Osteoblast (primary cell): ENCODE measurements at regions not wholly inside any gene's neighbourhood (a gene's known extent, or its start where the extent isn't known, plus 50 kb on each side); places are given as distances from the start of the nearest gene placed in this dataset.

Experiments used
- DNase-seq: peaks from one replicate; pipeline ENCODE4 v3.0.0; 2011; ENCODE audit warnings: low spot score, mixed read lengths; ENCODE audit not compliant: insufficient read length; ENCODE audit errors: missing footprints
- H2AFZ ChIP-seq: 2 replicates; pipeline ENCODE4 v1.6.0; 2011; ENCODE audit warnings: mild to moderate bottlenecking, low read length
- H3K27ac ChIP-seq: 2 replicates; pipeline ENCODE4 v1.5.1; 2011; ENCODE audit warnings: mild to moderate bottlenecking, low read depth, low read length, moderate library complexity
- H3K27me3 ChIP-seq: 2 replicates; pipeline ENCODE4 v1.6.0; 2012; ENCODE audit warnings: mild to moderate bottlenecking, control low read depth, inconsistent platforms, low read length, moderate library complexity; ENCODE audit not compliant: insufficient read depth
- H3K36me3 ChIP-seq: 2 replicates; pipeline ENCODE4 v1.5.1; 2011; ENCODE audit warnings: mild to moderate bottlenecking, low read length, control low read depth, moderate library complexity; ENCODE audit not compliant: insufficient read depth
- H3K4me1 ChIP-seq: 2 replicates; pipeline ENCODE4 v1.5.1; 2011; ENCODE audit warnings: mild to moderate bottlenecking, low read length, control low read depth, moderate library complexity; ENCODE audit not compliant: insufficient read depth
- H3K4me2 ChIP-seq: 2 replicates; pipeline ENCODE4 v1.6.0; 2011; ENCODE audit warnings: mild to moderate bottlenecking, low read length; ENCODE audit not compliant: insufficient read depth
- H3K4me3 ChIP-seq: fragments of 200-600 bp; sonication (generic); 3 replicates; pipeline ENCODE4 v1.5.1; 2012; ENCODE audit warnings: mild to moderate bottlenecking, low read length, inconsistent platforms; ENCODE audit not compliant: insufficient read depth
- H3K79me2 ChIP-seq: 2 replicates; pipeline ENCODE4 v1.6.0; 2012; ENCODE audit warnings: mild to moderate bottlenecking, low read length, control low read depth, inconsistent platforms; ENCODE audit not compliant: insufficient read depth
- H3K9me3 ChIP-seq: 2 replicates; pipeline ENCODE4 v1.5.1; 2011; ENCODE audit warnings: low read depth, low read length, control low read depth
- H4K20me1 ChIP-seq: 2 replicates; pipeline ENCODE4 v1.6.0; 2012; ENCODE audit warnings: mild to moderate bottlenecking, low read length, control low read depth; ENCODE audit not compliant: insufficient read depth
- TF ChIP-seq, protein P1 (sequence below): IDR thresholded peaks from 2 replicates; pipeline ENCODE4 v1.5.1; 2011; ENCODE audit warnings: mild to moderate bottlenecking, low read depth, low read length, moderate library complexity; ENCODE audit errors: extremely low read depth

DNA sequence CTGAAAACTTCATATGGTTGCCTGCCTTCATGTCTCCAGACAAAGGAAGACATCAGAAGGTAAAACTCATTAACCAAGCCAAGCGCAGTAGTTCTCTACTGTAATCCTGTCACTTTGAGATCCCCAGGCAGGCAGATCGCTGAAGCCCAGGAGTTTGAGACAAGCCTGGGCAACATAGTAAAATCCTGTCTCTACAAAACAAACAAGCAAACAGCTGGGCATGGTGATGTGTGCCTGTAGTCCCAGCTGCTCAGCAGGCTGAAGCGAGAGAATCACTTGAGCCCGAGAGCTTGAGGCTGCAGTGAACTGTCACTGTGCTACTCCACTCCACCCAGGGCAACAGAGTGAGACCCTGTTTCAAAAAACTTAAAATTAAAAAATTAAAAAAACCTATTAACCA, 467.4 kb upstream of the SORCS1 start:
- Histone ChIP-seq H3K9me3 (peaks cover 4% of the 10 kb centered on the region), H3K27me3 (no peaks in the 10 kb centered on the region), H3K79me2 (no peaks in the 10 kb centered on the region), H3K27ac (no peak overlapping the region), H3K4me1 (no peaks in the 10 kb centered on the region), H3K36me3 (no peaks in the 10 kb centered on the region), H3K4me3 (no peak overlapping the region), H3K4me2 (no peak overlapping the region), H4K20me1 (no peaks in the 10 kb centered on the region), H2AFZ (no peak overlapping the region)
- DNase-seq, result no peak
- TF ChIP-seq, protein P1, sequence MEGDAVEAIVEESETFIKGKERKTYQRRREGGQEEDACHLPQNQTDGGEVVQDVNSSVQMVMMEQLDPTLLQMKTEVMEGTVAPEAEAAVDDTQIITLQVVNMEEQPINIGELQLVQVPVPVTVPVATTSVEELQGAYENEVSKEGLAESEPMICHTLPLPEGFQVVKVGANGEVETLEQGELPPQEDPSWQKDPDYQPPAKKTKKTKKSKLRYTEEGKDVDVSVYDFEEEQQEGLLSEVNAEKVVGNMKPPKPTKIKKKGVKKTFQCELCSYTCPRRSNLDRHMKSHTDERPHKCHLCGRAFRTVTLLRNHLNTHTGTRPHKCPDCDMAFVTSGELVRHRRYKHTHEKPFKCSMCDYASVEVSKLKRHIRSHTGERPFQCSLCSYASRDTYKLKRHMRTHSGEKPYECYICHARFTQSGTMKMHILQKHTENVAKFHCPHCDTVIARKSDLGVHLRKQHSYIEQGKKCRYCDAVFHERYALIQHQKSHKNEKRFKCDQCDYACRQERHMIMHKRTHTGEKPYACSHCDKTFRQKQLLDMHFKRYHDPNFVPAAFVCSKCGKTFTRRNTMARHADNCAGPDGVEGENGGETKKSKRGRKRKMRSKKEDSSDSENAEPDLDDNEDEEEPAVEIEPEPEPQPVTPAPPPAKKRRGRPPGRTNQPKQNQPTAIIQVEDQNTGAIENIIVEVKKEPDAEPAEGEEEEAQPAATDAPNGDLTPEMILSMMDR, result no peak

DNA sequence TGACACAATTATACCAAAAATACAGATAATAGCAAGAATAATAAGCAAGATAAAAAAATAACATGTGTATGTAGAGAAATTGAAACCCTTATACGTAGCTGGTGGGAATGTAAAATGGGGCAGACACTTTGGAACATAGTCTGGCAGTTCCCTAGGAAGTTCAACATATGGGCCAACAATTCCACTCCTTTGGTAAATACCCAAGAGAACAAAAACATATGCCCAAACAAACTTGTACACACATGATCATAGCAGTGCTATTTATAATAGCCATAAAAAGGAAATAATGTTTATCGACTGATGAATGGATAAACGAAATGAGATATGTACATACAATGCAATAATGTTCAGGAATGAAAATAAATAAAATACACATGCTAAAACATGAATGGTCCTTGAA, 462.4 kb upstream of the SORCS1 start:
- Histone ChIP-seq H3K4me1 (no peaks in the 10 kb centered on the region), H3K79me2 (no peaks in the 10 kb centered on the region), H3K27ac (no peak overlapping the region), H3K36me3 (no peaks in the 10 kb centered on the region), H3K27me3 (no peaks in the 10 kb centered on the region), H3K4me3 (no peak overlapping the region), H2AFZ (no peak overlapping the region), H3K4me2 (no peak overlapping the region), H4K20me1 (no peaks in the 10 kb centered on the region), H3K9me3 (no peaks in the 10 kb centered on the region)
- DNase-seq, result no peak
- TF ChIP-seq, protein P1, result no peak

DNA sequence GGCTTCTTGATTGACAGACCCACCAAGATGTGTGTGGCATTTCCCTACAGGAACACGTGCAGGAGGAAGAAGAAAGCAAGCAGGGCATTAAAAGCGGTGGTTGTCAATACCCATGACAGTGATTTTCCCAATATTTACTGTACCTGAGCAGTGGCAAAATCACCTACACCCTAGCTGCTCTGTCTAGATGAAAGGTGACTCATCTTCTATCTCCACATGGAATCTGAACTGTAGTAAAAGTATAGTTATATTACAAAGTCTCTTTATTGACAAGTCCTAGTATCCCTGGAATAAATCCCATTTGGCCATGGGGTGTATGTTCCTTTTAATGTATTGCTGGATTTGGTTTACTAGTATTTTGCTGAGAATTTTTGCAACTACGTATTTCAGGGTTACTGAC, 458.8 kb upstream of the SORCS1 start:
- no peak overlapping the region for H3K4me3 ChIP-seq
- H3K27me3 ChIP-seq, result no peaks in the 10 kb centered on the region
- H3K79me2 ChIP-seq, result no peaks in the 10 kb centered on the region
- no peaks in the 10 kb centered on the region for H3K4me1 ChIP-seq
- no peak overlapping the region for H3K4me2 ChIP-seq
- H2AFZ ChIP-seq, result no peak overlapping the region
- H3K27ac ChIP-seq, result no peak overlapping the region
- TF ChIP-seq, protein P1, result no peak
- DNase-seq, result no peak
- no peaks in the 10 kb centered on the region for H3K36me3 ChIP-seq
- no peaks in the 10 kb centered on the region for H4K20me1 ChIP-seq
- no peaks in the 10 kb centered on the region for H3K9me3 ChIP-seq

DNA sequence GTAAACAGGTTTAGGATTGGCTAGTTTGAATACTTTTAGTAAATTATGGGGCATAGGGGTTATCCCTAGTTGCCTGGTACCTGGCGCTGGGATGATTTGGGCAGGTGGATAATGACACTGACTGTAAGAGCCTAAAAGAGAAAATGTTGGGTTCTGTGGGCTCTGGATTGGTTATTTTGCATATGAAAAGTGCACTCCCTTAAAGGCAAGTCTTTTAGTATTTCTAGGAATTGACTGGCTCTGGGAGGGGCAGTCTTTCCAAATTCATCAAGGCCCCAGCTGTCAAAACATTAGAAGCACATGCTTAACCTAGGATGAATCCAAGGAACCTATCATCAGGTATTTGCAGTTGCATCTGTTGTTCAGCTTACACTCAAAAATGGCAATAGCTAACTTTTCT, 454.6 kb upstream of the SORCS1 start:
- no peaks in the 10 kb centered on the region for H3K4me1 ChIP-seq
- DNase-seq, result no peak
- no peaks in the 10 kb centered on the region for H4K20me1 ChIP-seq
- no peak overlapping the region for H3K4me3 ChIP-seq
- no peaks in the 10 kb centered on the region for H3K27me3 ChIP-seq
- H3K36me3 ChIP-seq, result no peaks in the 10 kb centered on the region
- H3K9me3 ChIP-seq, result no peaks in the 10 kb centered on the region
- H3K27ac ChIP-seq, result no peak overlapping the region
- TF ChIP-seq, protein P1, result no peak
- no peak overlapping the region for H2AFZ ChIP-seq
- H3K79me2 ChIP-seq, result no peaks in the 10 kb centered on the region
- H3K4me2 ChIP-seq, result no peak overlapping the region
